ENCODE measurements at regions not wholly inside any gene's neighbourhood (a gene's known extent, or its start where the extent isn't known, plus 50 kb on each side); places are given as distances from the start of the nearest gene placed in this dataset.

GRCh38 chr12:126451809-126452208 is 1386.6 kb downstream of the AACS start:
- TF ChIP-seq CTCF (IDR thresholded peaks at IDR 0.05), result no peak
- no peak for TF ChIP-seq POLR2A (IDR thresholded peaks at IDR 0.05)

Measured in prostate gland (tissue), 2 donors.